Ishikawa (cell line): ENCODE measurements at regions not wholly inside any gene's neighbourhood (a gene's known extent, or its start where the extent isn't known, plus 50 kb on each side); places are given as distances from the start of the nearest gene placed in this dataset.

Experiments
- CEBPB ChIP-seq: IDR thresholded peaks from 2 replicates; pipeline ENCODE4 v1.6.1; 2012
- CREB1 ChIP-seq: IDR thresholded peaks from 2 replicates; pipeline ENCODE4 v1.6.1; 2012; ENCODE audit warnings: low read depth
- EGR1 ChIP-seq: IDR thresholded peaks from 2 replicates; pipeline ENCODE4 v1.6.1; 2012
- EP300 ChIP-seq: IDR thresholded peaks from 2 replicates; pipeline ENCODE4 v1.6.1; 2012; ENCODE audit warnings: borderline replicate concordance
- FOXM1 ChIP-seq: IDR thresholded peaks from 2 replicates; pipeline ENCODE4 v1.6.1; 2012; ENCODE audit warnings: low read depth, borderline replicate concordance
- MAX ChIP-seq: IDR thresholded peaks from 2 replicates; pipeline ENCODE4 v1.6.1; 2012
- NFIC ChIP-seq: IDR thresholded peaks from 2 replicates; pipeline ENCODE4 v1.6.1; 2012
- RAD21 ChIP-seq: IDR thresholded peaks from 2 replicates; pipeline ENCODE4 v1.6.1; 2012; ENCODE audit warnings: low read depth
- REST ChIP-seq: IDR thresholded peaks from 2 replicates; pipeline ENCODE4 v1.6.1; 2012; ENCODE audit warnings: low read depth, mild to moderate bottlenecking
- TAF1 ChIP-seq: IDR thresholded peaks from 2 replicates; pipeline ENCODE4 v1.6.1; 2012; ENCODE audit warnings: low read depth, mild to moderate bottlenecking
- TCF12 ChIP-seq: IDR thresholded peaks from 2 replicates; pipeline ENCODE4 v1.6.1; 2012; ENCODE audit warnings: low read depth
- TEAD4 ChIP-seq: IDR thresholded peaks from 2 replicates; pipeline ENCODE4 v1.6.1; 2012
- USF1 ChIP-seq: IDR thresholded peaks from 2 replicates; pipeline ENCODE4 v1.6.1; 2012
- YY1 ChIP-seq: IDR thresholded peaks from 2 replicates; pipeline ENCODE4 v1.6.1; 2012; ENCODE audit warnings: low read depth
- ZBTB7A ChIP-seq: IDR thresholded peaks from 2 replicates; pipeline ENCODE4 v1.6.1; 2012; ENCODE audit warnings: low read depth

GRCh38 chr14:85416771-85417170 is 113.2 kb upstream of the FLRT2 start:
- no peak for TF ChIP-seq FOXM1
- no peak for TF ChIP-seq TAF1
- no peak for TF ChIP-seq EP300
- TF ChIP-seq MAX = no peak
- no peak for TF ChIP-seq NFIC
- TF ChIP-seq EGR1 = no peak
- TF ChIP-seq CEBPB = no peak
- TF ChIP-seq CREB1 = no peak

- TF ChIP-seq MAX (no peak), TEAD4 (no peak), EP300 (no peak), CEBPB (no peak), TCF12 (no peak), ZBTB7A (no peak), CREB1 (no peak), TAF1 (no peak), RAD21 (no peak)
Measured at GRCh38 chr14:85417396-85417795, 112.5 kb upstream of the FLRT2 start.

- TF ChIP-seq ZBTB7A = no peak
Measured at GRCh38 chr14:85418721-85419120, 111.2 kb upstream of the FLRT2 start.

GRCh38 chr14:85420278-85420677 is 109.7 kb upstream of the FLRT2 start:
- no peak for TF ChIP-seq NFIC
- TF ChIP-seq YY1 = no peak
- no peak for TF ChIP-seq TAF1
- TF ChIP-seq CREB1 = no peak
- no peak for TF ChIP-seq TCF12
- TF ChIP-seq FOXM1 = no peak
- TF ChIP-seq CEBPB = no peak
- no peak for TF ChIP-seq EP300
- TF ChIP-seq TEAD4 = no peak
- no peak for TF ChIP-seq USF1
- TF ChIP-seq MAX = no peak
- no peak for TF ChIP-seq EGR1
- TF ChIP-seq REST = no peak
- no peak for TF ChIP-seq ZBTB7A
- TF ChIP-seq RAD21 = no peak

GRCh38 chr14:85420707-85421106 is 109.2 kb upstream of the FLRT2 start:
- TF ChIP-seq TCF12 (no peak), CREB1 (no peak), USF1 (no peak)

GRCh38 chr14:85421186-85421877 is 108.6 kb upstream of the FLRT2 start:
- TF ChIP-seq USF1 = no peak
- TF ChIP-seq EGR1 = no peak
- TF ChIP-seq REST = no peak
- no peak for TF ChIP-seq TCF12
- TF ChIP-seq CEBPB = no peak
- TF ChIP-seq TEAD4 = no peak
